HG02943 (cell line): ENCODE measurements at regions not wholly inside any gene's neighbourhood (a gene's known extent, or its start where the extent isn't known, plus 50 kb on each side); places are given as distances from the start of the nearest gene placed in this dataset.
"Not testable (repeated sequence)": the region's sequence is repeated elsewhere in the genome, so short reads cannot be mapped to it uniquely, and the experiment has no call there.

Source experiments
- ATAC-seq: cut with Tn5 transposase; IDR thresholded peaks from one replicate; pipeline ENCODE4 v1.9.1; 2021; ENCODE audit warnings: mild to moderate bottlenecking, low read depth, moderate library complexity; ENCODE audit not compliant: unreplicated experiment

GRCh38 chr16:75919664-75920063, 193.4 kb upstream of the CPHXL start:
- no peak for ATAC-seq

GRCh38 chr16:75921281-75921680, 195.0 kb upstream of the CPHXL start:
- ATAC-seq, result no peak

GRCh38 chr16:75922250-75922649, 196.0 kb upstream of the CPHXL start:
- no peak for ATAC-seq

GRCh38 chr16:75924397-75924796, 198.1 kb upstream of the CPHXL start:
- no peak for ATAC-seq

GRCh38 chr16:75927810-75928209, 201.5 kb upstream of the CPHXL start:
- no peak for ATAC-seq

- no peak for ATAC-seq
Observed at GRCh38 chr16:75928295-75928694, 202.0 kb upstream of the CPHXL start.

- no peak for ATAC-seq
Observed at GRCh38 chr16:75929046-75929445, 202.8 kb upstream of the CPHXL start.

GRCh38 chr16:75931043-75931442, 204.8 kb upstream of the CPHXL start:
- ATAC-seq, result no peak

GRCh38 chr16:75931970-75932369, 205.7 kb upstream of the CPHXL start:
- no peak for ATAC-seq

GRCh38 chr16:75938818-75939217, 212.5 kb upstream of the CPHXL start:
- no peak for ATAC-seq

GRCh38 chr16:75942351-75942750, 216.1 kb upstream of the CPHXL start:
- ATAC-seq, result no peak

- no peak for ATAC-seq
Observed at GRCh38 chr16:75942936-75943335, 216.6 kb upstream of the CPHXL start.

- ATAC-seq, result no peak
Observed at GRCh38 chr16:75943705-75944514, 217.6 kb upstream of the CPHXL start.

GRCh38 chr16:75945916-75946457, 219.7 kb upstream of the CPHXL start:
- no peak for ATAC-seq

GRCh38 chr16:75947626-75948239, 221.4 kb upstream of the CPHXL start:
- no peak for ATAC-seq

GRCh38 chr16:75948441-75948840, 222.2 kb upstream of the CPHXL start:
- ATAC-seq, result no peak

GRCh38 chr16:75948886-75949285, 222.6 kb upstream of the CPHXL start:
- no peak for ATAC-seq

- ATAC-seq, result no peak
Observed at GRCh38 chr16:75952124-75952523, 225.8 kb upstream of the CPHXL start.

GRCh38 chr16:75957870-75958269, 231.6 kb upstream of the CPHXL start:
- no peak for ATAC-seq

GRCh38 chr16:75965504-75966374, 239.4 kb upstream of the CPHXL start:
- ATAC-seq, result no peak

- not testable (repeated sequence) for ATAC-seq
Observed at GRCh38 chr16:75969120-75969519, 242.8 kb upstream of the CPHXL start.
